ENCODE measurements at regions not wholly inside any gene's neighbourhood (a gene's known extent, or its start where the extent isn't known, plus 50 kb on each side); places are given as distances from the start of the nearest gene placed in this dataset.
A peak's percentile ranks its signal among the peaks of the same experiment; 100 is the strongest.

DNA sequence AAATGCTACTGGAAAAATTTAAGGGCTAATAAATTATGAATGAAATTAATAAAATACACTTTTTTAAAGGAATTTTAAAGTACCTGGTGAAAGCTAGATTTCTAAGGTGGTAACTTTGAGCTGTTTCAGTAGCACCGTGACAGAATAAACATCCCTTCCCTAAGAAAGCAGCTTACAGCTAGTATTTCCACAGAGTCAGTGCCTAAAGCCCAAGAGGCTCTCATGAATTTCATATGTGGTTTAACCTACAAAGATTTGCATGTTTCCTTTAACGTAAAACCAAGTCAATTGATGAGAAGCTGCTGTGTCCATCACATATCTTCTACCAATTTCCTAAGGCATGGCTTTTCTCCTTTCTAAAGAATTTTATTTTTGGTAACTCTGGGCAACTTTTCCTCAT is 56.8 kb downstream of the IFNG start:
- no peak for DNase-seq

- DNase-seq = no peak
These were observed 57.4 kb downstream of the IFNG start for GRCh38 chr12:68102163-68102562.

DNA sequence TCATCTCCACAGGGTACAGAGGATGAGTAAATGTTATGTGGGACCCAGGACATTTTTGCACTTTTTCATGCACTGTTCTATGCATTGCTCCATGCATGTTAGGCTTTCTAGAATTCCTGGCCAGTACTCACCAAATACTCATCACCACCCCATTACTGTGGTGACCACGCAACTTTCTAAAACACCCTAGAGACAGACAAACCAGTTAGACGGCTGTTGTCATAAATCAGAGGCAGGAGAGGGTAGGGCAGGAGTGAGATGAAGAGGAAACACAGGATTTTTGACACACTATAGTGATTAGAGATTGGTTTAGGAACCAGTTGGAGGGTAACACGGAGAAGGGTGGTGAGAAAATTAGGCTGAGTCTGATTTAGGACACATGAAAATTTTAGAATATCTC is 59.3 kb downstream of the IFNG start:
- peak in 1 of 3 experiments; percentile 27 for DNase-seq

DNA sequence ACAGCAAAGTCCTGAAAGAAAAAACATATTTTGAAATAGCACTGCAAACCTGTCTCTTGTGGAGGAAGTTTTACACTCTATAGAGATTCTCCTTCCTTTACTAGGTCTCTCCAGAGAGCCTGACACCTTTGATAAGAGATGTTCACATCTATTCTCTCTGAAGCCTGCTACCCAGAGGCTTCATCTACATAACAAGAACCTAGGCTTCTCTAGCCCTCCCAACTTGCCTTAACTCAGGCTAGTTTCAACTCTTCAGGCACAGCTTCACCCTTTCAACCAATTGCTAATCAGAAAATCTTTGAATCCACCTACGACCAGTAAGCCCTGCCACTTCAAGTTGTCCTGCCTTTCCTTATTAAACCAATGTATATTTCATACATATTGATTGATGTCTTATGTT is 60.6 kb downstream of the IFNG start:
- DNase-seq = no peak

GRCh38 chr12:68097386-68097785 is 62.2 kb downstream of the IFNG start:
- no peak for DNase-seq

DNA sequence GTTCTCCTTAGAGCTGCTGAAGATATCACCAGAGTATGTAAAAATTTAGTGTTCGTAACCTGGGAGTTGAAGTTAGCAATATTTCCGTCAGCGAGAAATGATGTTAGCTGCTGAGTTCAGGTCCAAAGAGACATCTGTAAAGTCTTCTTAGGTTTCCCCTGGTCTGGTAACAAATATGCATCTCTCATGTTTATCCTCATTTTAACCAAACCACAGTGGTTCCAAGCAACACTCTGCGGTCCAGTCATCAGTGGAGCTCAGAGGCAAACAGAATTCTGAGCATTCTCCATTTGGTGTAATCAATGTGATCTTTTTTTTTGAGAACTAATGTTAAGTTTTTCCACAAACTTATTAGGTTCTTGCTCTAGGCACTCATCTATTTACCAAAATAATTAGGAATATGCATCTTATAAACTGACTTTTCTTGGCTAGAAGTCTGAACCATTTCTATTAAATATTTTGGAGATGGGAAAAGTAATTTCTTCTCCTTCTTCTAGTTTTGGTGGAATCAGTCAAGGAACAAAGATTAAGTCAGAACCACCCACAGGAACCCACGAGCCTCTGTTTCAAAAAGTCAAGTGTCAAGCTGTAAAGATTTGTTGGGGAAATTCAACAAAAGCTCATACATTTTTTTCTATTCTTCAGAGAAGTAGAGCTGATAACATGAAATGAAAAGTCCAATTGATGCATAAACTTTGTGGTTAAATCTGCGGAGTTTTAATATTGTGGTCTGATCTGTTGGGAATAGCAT is 64.7 kb downstream of the IFNG start:
- no peak for DNase-seq

DNA sequence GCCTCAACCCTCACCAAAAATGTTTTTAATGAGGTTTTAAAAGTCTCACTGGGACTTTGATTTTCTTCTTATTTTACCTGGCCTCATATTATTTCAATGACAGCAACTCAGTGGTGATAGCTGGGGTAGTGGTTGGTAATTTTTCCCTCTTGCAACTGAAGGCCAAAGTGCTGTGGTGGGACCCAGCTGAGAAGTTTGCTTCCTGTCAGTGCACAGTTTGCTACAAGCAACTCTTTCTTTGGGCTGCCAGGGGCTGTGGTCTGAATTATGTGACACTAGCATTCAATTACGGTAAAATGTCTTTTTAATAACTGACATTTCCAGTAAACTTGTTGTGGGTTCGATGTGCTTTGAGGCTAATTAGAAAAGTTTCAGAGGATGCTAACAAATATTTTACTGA is 65.3 kb downstream of the IFNG start:
- DNase-seq = no peak

DNA sequence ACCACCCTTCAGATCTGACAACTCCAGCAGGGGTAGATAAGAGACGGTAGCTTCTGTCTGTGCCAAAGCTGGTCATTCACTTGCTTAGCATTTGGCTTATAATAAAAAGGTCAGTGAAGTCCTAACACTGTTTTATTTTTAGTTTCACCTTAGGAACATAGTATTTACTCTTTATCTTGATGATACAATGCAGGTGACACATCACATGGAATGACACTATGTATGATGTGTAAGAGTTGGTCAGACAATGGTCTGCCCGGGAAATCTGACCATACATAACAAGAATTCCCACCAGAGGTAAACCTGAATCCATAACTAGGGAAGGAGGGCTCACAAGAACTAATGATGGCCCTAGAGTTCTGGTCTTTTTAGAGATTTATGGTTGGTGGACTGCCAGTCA is 66.6 kb downstream of the IFNG start:
- DNase-seq = no peak

DNA sequence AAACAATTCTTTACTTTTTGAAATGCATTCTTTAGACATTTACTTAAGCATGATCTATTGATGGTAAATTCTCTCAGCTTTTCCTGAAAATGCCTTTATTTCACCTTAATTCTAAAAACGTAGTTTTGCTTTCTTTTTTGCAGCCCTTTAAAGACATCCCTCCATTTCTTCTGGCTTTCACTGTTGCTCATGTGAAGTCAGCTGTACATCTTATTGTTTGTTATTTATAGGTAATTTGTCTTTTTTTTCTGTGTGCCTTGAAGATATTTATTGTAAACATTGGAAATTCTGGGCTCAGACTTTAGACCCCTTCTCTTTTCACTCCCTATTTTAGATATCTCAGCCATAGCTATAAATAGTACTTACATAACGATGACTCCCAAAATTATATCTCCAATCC is 70.4 kb downstream of the IFNG start:
- no peak for DNase-seq

GRCh38 chr12:68086019-68086603 is 73.4 kb downstream of the IFNG start:
- peak in 1 of 3 experiments; percentile 16 for DNase-seq

- DNase-seq = no peak
These were observed 78.0 kb downstream of the IFNG start for GRCh38 chr12:68081561-68081960.

GRCh38 chr12:68080577-68080976 is 79.0 kb downstream of the IFNG start:
- no peak for DNase-seq

DNA sequence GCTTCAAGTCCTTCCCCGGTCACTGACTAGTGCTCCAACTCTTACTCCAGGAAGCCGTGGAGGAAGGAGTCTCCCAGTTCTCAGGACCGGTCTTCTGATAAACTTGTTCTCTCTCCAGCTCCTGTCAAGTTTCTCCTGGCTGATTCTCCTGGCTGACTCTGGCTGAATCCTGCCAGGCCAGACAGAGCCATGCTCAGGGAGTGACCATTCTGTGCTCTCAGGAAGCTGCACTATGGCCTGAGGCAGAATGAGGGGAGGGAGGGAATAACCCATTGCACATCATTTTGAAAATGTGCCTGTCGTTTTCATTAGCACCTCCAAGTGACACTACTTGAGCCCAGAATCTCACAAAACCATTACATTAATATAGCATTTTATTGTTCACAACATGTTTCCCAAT is 80.8 kb downstream of the IFNG start:
- DNase-seq = peak in 1 of 3 experiments; percentile 11

DNA sequence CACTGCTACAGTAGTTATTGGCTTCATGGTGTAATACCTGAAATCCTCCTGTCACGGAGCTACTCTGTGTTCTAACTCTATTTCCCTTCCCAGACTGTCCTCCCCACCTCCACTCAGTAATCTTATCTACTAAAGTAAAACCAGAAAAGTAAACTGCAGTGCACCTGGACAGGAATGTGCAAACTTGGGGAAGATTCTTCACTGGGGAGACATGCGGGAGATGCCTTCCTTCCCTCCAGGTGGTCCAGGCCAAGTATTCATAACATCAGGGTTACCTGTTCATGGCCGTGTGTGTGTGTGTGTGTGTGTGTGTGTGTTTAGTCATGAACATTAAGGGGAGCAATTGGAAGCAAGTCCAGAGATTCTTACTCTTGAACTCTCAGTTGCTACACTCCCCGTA is 84.1 kb downstream of the IFNG start:
- no peak for DNase-seq

- DNase-seq = no peak
These were observed 85.1 kb downstream of the IFNG start for GRCh38 chr12:68074306-68075027.

GRCh38 chr12:68070957-68071356 is 81.7 kb downstream of the IFNG-AS1 start:
- no peak for DNase-seq
